ENCODE measurements at regions not wholly inside any gene's neighbourhood (a gene's known extent, or its start where the extent isn't known, plus 50 kb on each side); places are given as distances from the start of the nearest gene placed in this dataset.

- no peak overlapping the region for H3K4me3 ChIP-seq (ENCODE audit: low read depth, low read length)
- no peak for DNase-seq (ENCODE audit: low read depth)
- TF ChIP-seq CTCF (conservative IDR thresholded peaks at IDR 0.05; ENCODE audit: low read depth, low read length): no peak
Measured at GRCh38 chr1:4970532-4970931, 316.1 kb downstream of the AJAP1 start.

- no peak for TF ChIP-seq CTCF (conservative IDR thresholded peaks at IDR 0.05; ENCODE audit: low read depth, low read length)
- H3K4me3 ChIP-seq (ENCODE audit: low read depth, low read length): no peak overlapping the region
Measured at GRCh38 chr1:4969556-4970129, 315.2 kb downstream of the AJAP1 start.

GRCh38 chr1:4965346-4966075, 311.1 kb downstream of the AJAP1 start:
- DNase-seq (ENCODE audit: low read depth): no peak
- H3K4me3 ChIP-seq (ENCODE audit: low read depth, low read length): no peak overlapping the region
- TF ChIP-seq CTCF (conservative IDR thresholded peaks at IDR 0.05; ENCODE audit: low read depth, low read length): no peak

More at GRCh38 chr1:4969556-4970129, 315.2 kb downstream of the AJAP1 start:
- no peak for DNase-seq (ENCODE audit: low read depth)

- DNase-seq (ENCODE audit: low read depth): no peak
- no peak for TF ChIP-seq CTCF (conservative IDR thresholded peaks at IDR 0.05; ENCODE audit: low read depth, low read length)
- no peak overlapping the region for H3K4me3 ChIP-seq (ENCODE audit: low read depth, low read length)
Measured at GRCh38 chr1:4964634-4965345, 310.4 kb downstream of the AJAP1 start.

GRCh38 chr1:4963251-4963650, 308.8 kb downstream of the AJAP1 start:
- no peak for TF ChIP-seq CTCF (conservative IDR thresholded peaks at IDR 0.05; ENCODE audit: low read depth, low read length)
- no peak overlapping the region for H3K4me3 ChIP-seq (ENCODE audit: low read depth, low read length)
- DNase-seq (ENCODE audit: low read depth): no peak

GRCh38 chr1:4962836-4963235, 308.4 kb downstream of the AJAP1 start:
- no peak overlapping the region for H3K4me3 ChIP-seq (ENCODE audit: low read depth, low read length)
- DNase-seq (ENCODE audit: low read depth): no peak
- TF ChIP-seq CTCF (conservative IDR thresholded peaks at IDR 0.05; ENCODE audit: low read depth, low read length): no peak
